H9 (cell line): ENCODE measurements at regions not wholly inside any gene's neighbourhood (a gene's known extent, or its start where the extent isn't known, plus 50 kb on each side); places are given as distances from the start of the nearest gene placed in this dataset.

ENCODE experiments used
- DNase-seq: peaks from one replicate; pipeline ENCODE4 v3.0.0-alpha.2; 2017
- H2AFZ ChIP-seq: one replicate; pipeline ENCODE4 v1.6.1; 2013; ENCODE audit warnings: mild to moderate bottlenecking, low read length, control low read depth, moderate library complexity
- H2AK5ac ChIP-seq: 2 replicates; pipeline ENCODE4 v1.6.1; 2013; ENCODE audit warnings: low read length, control low read depth, mixed read lengths; ENCODE audit not compliant: insufficient read length
- H2BK120ac ChIP-seq: one replicate; pipeline ENCODE4 v1.6.1; 2013; ENCODE audit warnings: low read depth, mild to moderate bottlenecking, low read length, control low read depth, inconsistent platforms; ENCODE audit not compliant: poor library complexity, severe bottlenecking
- H2BK12ac ChIP-seq: 2 replicates; pipeline ENCODE4 v1.6.1; 2013; ENCODE audit warnings: low read length, control low read depth, mixed read lengths, low read depth; ENCODE audit not compliant: insufficient read length
- H2BK15ac ChIP-seq: 2 replicates; pipeline ENCODE4 v1.6.1; 2013; ENCODE audit warnings: low read depth, low read length, control low read depth
- H2BK20ac ChIP-seq: one replicate; pipeline ENCODE4 v1.6.1; 2013; ENCODE audit warnings: low read depth, mild to moderate bottlenecking, low read length, control low read depth, inconsistent platforms; ENCODE audit not compliant: poor library complexity, severe bottlenecking
- H2BK5ac ChIP-seq: 2 replicates; pipeline ENCODE4 v1.6.1; 2013; ENCODE audit warnings: low read length, control low read depth, mixed read lengths; ENCODE audit not compliant: insufficient read length
- H3K14ac ChIP-seq: 2 replicates; pipeline ENCODE4 v1.6.1; 2013; ENCODE audit warnings: low read length, control low read depth; ENCODE audit not compliant: insufficient read depth
- H3K18ac ChIP-seq: 2 replicates; pipeline ENCODE4 v1.6.1; 2013; ENCODE audit warnings: low read depth, mild to moderate bottlenecking, mixed read lengths, low read length, control low read depth; ENCODE audit not compliant: insufficient read length
- H3K23ac ChIP-seq: 2 replicates; pipeline ENCODE4 v1.6.1; 2013; ENCODE audit warnings: low read length, control low read depth, mixed read lengths, low read depth; ENCODE audit not compliant: insufficient read length
- H3K23me2 ChIP-seq: 2 replicates; pipeline ENCODE4 v1.6.1; 2013; ENCODE audit warnings: low read depth, mild to moderate bottlenecking, mixed read lengths, low read length, control low read depth; ENCODE audit not compliant: insufficient read length, poor library complexity, severe bottlenecking
- H3K27ac ChIP-seq: 2 replicates; pipeline ENCODE4 v1.5.1; 2013; ENCODE audit warnings: low read length, control low read depth, mixed read lengths, low read depth; ENCODE audit not compliant: insufficient read length
- H3K27me3 ChIP-seq: 2 replicates; pipeline ENCODE4 v1.6.1; 2013; ENCODE audit warnings: low read length, control low read depth, inconsistent platforms; ENCODE audit not compliant: insufficient read depth
- H3K4ac ChIP-seq: 2 replicates; pipeline ENCODE4 v1.6.1; 2013; ENCODE audit warnings: low read depth, mild to moderate bottlenecking, control low read depth, inconsistent platforms, low read length, moderate library complexity
- H3K4me1 ChIP-seq: 2 replicates; pipeline ENCODE4 v1.6.1; 2013; ENCODE audit warnings: low read length, control low read depth, inconsistent platforms; ENCODE audit not compliant: insufficient read depth
- H3K4me2 ChIP-seq: 2 replicates; pipeline ENCODE4 v1.6.1; 2013; ENCODE audit warnings: low read length, control low read depth, mixed read lengths; ENCODE audit not compliant: insufficient read length, insufficient read depth
- H3K56ac ChIP-seq: 2 replicates; pipeline ENCODE4 v1.6.1; 2013; ENCODE audit warnings: low read depth, mild to moderate bottlenecking, mixed read lengths, low read length, control low read depth; ENCODE audit not compliant: insufficient read length
- H3K79me1 ChIP-seq: 2 replicates; pipeline ENCODE4 v1.6.1; 2013; ENCODE audit warnings: low read depth, mild to moderate bottlenecking, moderate library complexity, low read length, control low read depth, inconsistent platforms; ENCODE audit not compliant: insufficient read depth, poor library complexity, severe bottlenecking
- H3K79me2 ChIP-seq: 2 replicates; pipeline ENCODE4 v1.6.1; 2013; ENCODE audit warnings: low read length, control low read depth, inconsistent platforms; ENCODE audit not compliant: insufficient read depth
- H3K9ac ChIP-seq: 2 replicates; pipeline ENCODE4 v1.6.1; 2013; ENCODE audit warnings: low read length, control low read depth, mixed read lengths; ENCODE audit not compliant: insufficient read length; ENCODE audit errors: extremely low read depth
- H3K9me3 ChIP-seq: one replicate; pipeline ENCODE4 v1.6.1; 2013; ENCODE audit warnings: low read depth, low read length, inconsistent platforms; ENCODE audit not compliant: control insufficient read depth
- H3T11ph ChIP-seq: one replicate; pipeline ENCODE4 v1.6.1; 2013; ENCODE audit warnings: mild to moderate bottlenecking, low read length, control low read depth, inconsistent platforms
- H4K20me1 ChIP-seq: one replicate; pipeline ENCODE4 v1.6.1; 2013; ENCODE audit not compliant: control insufficient read depth, insufficient read length, insufficient read depth
- H4K5ac ChIP-seq: 2 replicates; pipeline ENCODE4 v1.6.1; 2013; ENCODE audit warnings: low read depth, mild to moderate bottlenecking, mixed read lengths, low read length, control low read depth; ENCODE audit not compliant: insufficient read length
- H4K8ac ChIP-seq: replicated peaks from 2 replicates; pipeline ENCODE4 v1.6.1; 2013; ENCODE audit warnings: low read length, control low read depth, mixed read lengths, low read depth; ENCODE audit not compliant: insufficient read length
- H4K91ac ChIP-seq: 2 replicates; pipeline ENCODE4 v1.6.1; 2013; ENCODE audit warnings: low read depth, mild to moderate bottlenecking, moderate library complexity, mixed read lengths, low read length, control low read depth; ENCODE audit not compliant: insufficient read length
- H3K27ac Mint-ChIP-seq, 3 experiments: 2 replicates in 2 of 3; 3 replicates in 1 of 3; pipeline ENCODE4 v1.8.0; 2020 to 2021; ENCODE audit warnings: mixed read lengths in 3 of 3, mild to moderate bottlenecking in 1 of 3, moderate library complexity in 1 of 3
- H3K27me3 Mint-ChIP-seq: 2 replicates; pipeline ENCODE4 v1.8.0; 2021; ENCODE audit warnings: low read depth, mild to moderate bottlenecking, moderate library complexity, mixed read lengths
- H3K36me3 Mint-ChIP-seq, 3 experiments: 2 replicates in 2 of 3; 3 replicates in 1 of 3; pipeline ENCODE4 v1.8.0; 2020 to 2021; ENCODE audit warnings: low read depth in 3 of 3, mixed read lengths in 3 of 3; ENCODE audit not compliant: insufficient read depth in 1 of 3
- H3K4me1 Mint-ChIP-seq, 2 experiments: 2 replicates each; pipeline ENCODE4 v1.8.0; 2020; ENCODE audit warnings: mixed read lengths in 2 of 2
- H3K4me3 Mint-ChIP-seq, 2 experiments: 2 replicates in 1 of 2; 3 replicates in 1 of 2; pipeline ENCODE4 v1.8.0; 2020 to 2021; ENCODE audit warnings: mild to moderate bottlenecking in 2 of 2, mixed read lengths in 2 of 2, moderate library complexity in 1 of 2
- H3K9me3 Mint-ChIP-seq, 2 experiments: 2 replicates in 1 of 2; 3 replicates in 1 of 2; pipeline ENCODE4 v1.8.0; 2020; ENCODE audit warnings: mild to moderate bottlenecking in 2 of 2, mixed read lengths in 2 of 2, moderate library complexity in 1 of 2
- WGBS: extraction: QIAGEN DNeasy Blood & Tissue Kit; methylation state at CpG from one replicate; pipeline ENCODE4 v1.1.7; 2013; ENCODE audit warnings: missing lambda C conversion rate, low lambda C conversion rate, mixed read lengths; ENCODE audit not compliant: insufficient read length; ENCODE audit errors: extremely low coverage; 5-methylcytosine and 5-hydroxymethylcytosine counted together
- TF ChIP-seq, protein P1 (sequence below): fragments of 200-600 bp; sonication (generic); conservative IDR thresholded peaks from 3 replicates; pipeline ENCODE4 v1.8.0; 2021; ENCODE audit warnings: antibody characterized with exemption, mild to moderate bottlenecking

DNA sequence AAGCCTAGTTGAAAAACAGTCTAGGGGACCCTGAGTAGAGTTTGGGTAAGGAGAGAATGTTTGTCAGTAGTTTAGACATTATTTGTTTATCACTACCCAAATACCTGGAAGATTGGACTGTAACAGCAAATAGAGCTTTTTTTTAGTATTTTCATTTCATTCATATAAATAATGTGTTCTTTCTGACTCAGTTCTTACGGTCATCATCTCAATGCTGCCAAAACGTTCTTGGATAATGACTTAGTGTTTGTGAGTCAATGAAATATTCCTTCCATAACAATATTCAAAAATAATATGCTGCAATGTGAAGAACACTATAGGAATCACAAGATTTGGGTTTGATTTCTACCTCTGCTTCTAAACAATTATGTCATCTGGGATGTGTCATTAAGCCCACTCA is 400.0 kb upstream of the PKN2 start:
- Histone ChIP-seq H2BK12ac (no peak overlapping the region), H4K20me1 (no peaks in the 10 kb centered on the region), H4K5ac (no peak overlapping the region), H3K4ac (no peak overlapping the region), H4K8ac (no peak overlapping the region), H3K27me3 (no peaks in the 10 kb centered on the region), H3K9ac (no peak overlapping the region), H3K9me3 (no peaks in the 10 kb centered on the region), H2BK120ac (no peak overlapping the region), H3K4me2 (no peak overlapping the region), H3T11ph (no peak overlapping the region), H3K14ac (no peak overlapping the region), H3K79me2 (no peaks in the 10 kb centered on the region), H3K56ac (no peak overlapping the region), H4K91ac (no peak overlapping the region), H3K4me1 (no peaks in the 10 kb centered on the region), H2BK20ac (no peak overlapping the region), H3K79me1 (no peaks in the 10 kb centered on the region), H2BK15ac (no peak overlapping the region), H3K18ac (no peak overlapping the region), H2AK5ac (no peak overlapping the region), H3K23me2 (no peaks in the 10 kb centered on the region), H2AFZ (no peak overlapping the region), H3K23ac (no peak overlapping the region), H2BK5ac (no peak overlapping the region), H3K27ac (no peak overlapping the region)
- H3K27me3 Mint-ChIP-seq, result no peaks in the 10 kb centered on the region
- TF ChIP-seq, protein P1, sequence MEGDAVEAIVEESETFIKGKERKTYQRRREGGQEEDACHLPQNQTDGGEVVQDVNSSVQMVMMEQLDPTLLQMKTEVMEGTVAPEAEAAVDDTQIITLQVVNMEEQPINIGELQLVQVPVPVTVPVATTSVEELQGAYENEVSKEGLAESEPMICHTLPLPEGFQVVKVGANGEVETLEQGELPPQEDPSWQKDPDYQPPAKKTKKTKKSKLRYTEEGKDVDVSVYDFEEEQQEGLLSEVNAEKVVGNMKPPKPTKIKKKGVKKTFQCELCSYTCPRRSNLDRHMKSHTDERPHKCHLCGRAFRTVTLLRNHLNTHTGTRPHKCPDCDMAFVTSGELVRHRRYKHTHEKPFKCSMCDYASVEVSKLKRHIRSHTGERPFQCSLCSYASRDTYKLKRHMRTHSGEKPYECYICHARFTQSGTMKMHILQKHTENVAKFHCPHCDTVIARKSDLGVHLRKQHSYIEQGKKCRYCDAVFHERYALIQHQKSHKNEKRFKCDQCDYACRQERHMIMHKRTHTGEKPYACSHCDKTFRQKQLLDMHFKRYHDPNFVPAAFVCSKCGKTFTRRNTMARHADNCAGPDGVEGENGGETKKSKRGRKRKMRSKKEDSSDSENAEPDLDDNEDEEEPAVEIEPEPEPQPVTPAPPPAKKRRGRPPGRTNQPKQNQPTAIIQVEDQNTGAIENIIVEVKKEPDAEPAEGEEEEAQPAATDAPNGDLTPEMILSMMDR, result no peak
- H3K4me1 Mint-ChIP-seq, result no peaks in the 10 kb centered on the region
- H3K27ac Mint-ChIP-seq, result no peak overlapping the region
- no peak for DNase-seq
- peaks cover 0 to 4% (median 3%) of the 10 kb centered on the region in 3 experiments; a peak in 2 of 7 replicates for H3K36me3 Mint-ChIP-seq
- WGBS, result no CpG with 5 or more reads among the region's 2 CpGs
- H3K4me3 Mint-ChIP-seq, result no peak overlapping the region
- peaks cover 4% of the 10 kb centered on the region in 2 experiments; a peak in 4 of 5 replicates for H3K9me3 Mint-ChIP-seq
